GM12865 (cell line): ENCODE measurements at regions not wholly inside any gene's neighbourhood (a gene's known extent, or its start where the extent isn't known, plus 50 kb on each side); places are given as distances from the start of the nearest gene placed in this dataset.

Experiments
- DNase-seq: peaks from one replicate; pipeline ENCODE4 v3.0.0; 2010; ENCODE audit warnings: low read depth
- H3K4me3 ChIP-seq: 2 replicates; pipeline ENCODE4 v1.5.1; 2011; ENCODE audit warnings: mild to moderate bottlenecking, low read depth, low read length, control low read depth
- TF ChIP-seq, protein P1 (sequence below): IDR thresholded peaks from 2 replicates; pipeline ENCODE4 v1.5.1; 2011; ENCODE audit warnings: low read length, control low read depth, low read depth, inconsistent platforms; ENCODE audit not compliant: insufficient read depth; ENCODE audit errors: missing control alignments

DNA sequence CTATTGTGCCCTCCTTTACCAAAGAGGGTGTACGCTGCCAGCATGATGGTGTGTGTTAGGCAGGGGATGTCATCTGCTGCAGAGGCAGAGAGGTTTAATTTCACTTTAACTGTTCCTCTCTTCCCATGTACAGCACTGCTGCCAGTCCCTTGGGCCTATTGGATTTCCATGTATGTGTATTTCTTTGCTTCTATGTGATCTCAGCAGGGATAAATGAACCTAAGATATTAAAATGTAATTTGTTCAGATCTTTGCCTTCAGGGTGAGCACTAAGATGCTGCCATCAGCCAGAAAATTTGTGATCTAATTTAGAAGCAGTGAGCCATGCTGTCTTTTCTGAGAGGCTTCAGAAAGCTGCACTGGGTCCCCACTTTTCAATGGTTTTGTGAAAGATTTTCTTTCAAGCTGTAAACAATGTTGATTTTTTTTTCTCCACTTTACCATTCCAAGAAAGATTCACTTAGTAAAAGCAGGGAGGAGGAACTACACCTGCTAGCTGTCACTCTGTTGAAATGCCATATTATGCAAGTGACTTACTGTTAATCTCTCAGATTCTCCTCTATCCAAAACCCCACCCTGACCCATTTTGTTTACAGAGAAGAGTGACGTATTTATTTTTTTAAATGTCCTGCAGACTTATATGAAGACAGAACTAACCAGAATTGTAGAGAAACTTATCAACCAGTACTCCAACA is 261.9 kb downstream of the TBL1XR1 start:
- H3K4me3 ChIP-seq, result no peak overlapping the region
- TF ChIP-seq, protein P1, sequence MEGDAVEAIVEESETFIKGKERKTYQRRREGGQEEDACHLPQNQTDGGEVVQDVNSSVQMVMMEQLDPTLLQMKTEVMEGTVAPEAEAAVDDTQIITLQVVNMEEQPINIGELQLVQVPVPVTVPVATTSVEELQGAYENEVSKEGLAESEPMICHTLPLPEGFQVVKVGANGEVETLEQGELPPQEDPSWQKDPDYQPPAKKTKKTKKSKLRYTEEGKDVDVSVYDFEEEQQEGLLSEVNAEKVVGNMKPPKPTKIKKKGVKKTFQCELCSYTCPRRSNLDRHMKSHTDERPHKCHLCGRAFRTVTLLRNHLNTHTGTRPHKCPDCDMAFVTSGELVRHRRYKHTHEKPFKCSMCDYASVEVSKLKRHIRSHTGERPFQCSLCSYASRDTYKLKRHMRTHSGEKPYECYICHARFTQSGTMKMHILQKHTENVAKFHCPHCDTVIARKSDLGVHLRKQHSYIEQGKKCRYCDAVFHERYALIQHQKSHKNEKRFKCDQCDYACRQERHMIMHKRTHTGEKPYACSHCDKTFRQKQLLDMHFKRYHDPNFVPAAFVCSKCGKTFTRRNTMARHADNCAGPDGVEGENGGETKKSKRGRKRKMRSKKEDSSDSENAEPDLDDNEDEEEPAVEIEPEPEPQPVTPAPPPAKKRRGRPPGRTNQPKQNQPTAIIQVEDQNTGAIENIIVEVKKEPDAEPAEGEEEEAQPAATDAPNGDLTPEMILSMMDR, result no peak
- DNase-seq, result no peak

DNA sequence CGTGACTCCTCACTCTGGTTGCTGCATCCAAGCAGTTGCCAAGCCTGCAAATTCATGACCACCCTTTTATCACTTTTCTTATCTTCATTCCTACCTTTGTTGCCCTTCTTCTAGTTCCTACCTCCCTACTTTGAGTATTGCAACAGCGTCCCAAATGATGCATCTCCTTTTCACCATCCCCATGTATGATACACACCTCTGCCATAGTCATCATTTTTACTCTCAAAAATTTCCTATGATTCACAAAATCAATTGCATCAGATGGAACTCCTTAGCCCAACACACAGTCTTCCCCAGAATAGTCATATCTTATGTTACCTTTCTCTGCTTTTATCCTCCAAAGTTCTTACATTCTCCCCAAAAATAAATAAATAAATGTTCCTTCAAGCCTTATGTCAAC is 262.6 kb downstream of the TBL1XR1 start:
- no peak for DNase-seq
- TF ChIP-seq, protein P1, result no peak
- H3K4me3 ChIP-seq, result no peak overlapping the region

DNA sequence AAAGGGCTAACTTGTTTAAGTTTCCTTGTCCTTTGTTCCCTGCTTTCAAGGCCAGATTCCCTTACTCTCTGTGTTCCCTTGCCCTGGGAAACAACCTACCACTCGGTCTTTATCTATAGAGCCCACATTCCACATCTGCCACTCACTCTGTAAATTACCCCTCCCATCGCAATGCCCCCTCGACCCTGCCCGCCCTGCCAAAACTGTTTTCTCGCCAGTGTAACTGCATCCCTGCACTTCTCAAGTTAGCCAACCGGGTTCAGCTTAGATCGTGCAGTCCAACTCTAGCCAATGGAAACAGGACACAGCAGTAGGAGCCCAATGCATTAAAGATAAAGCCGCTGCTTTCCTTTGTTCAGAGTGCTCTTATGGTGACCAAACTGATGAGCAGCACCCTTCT is 263.6 kb downstream of the TBL1XR1 start:
- no peak for DNase-seq
- TF ChIP-seq, protein P1, result no peak
- no peak overlapping the region for H3K4me3 ChIP-seq

DNA sequence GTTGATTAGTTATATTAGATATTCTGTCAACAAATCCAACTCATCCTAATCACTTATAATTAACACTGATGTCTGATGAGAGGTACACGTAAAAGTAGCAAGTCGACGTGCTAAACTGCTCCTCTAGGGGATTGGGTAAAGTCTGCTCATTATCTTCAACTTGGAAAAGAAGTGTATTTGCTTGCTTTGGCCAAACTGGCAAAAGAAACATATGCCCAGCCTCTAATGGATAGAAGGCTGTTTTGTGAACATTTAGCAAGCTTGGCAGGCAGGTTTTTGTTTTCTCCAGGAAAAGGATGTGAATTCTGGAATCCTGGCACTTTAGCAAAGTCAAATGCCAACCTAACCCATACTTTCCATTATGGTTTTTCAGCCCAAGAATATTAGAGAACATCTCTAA is 264.8 kb downstream of the TBL1XR1 start:
- no peak for DNase-seq
- TF ChIP-seq, protein P1, result no peak
- no peak overlapping the region for H3K4me3 ChIP-seq

DNA sequence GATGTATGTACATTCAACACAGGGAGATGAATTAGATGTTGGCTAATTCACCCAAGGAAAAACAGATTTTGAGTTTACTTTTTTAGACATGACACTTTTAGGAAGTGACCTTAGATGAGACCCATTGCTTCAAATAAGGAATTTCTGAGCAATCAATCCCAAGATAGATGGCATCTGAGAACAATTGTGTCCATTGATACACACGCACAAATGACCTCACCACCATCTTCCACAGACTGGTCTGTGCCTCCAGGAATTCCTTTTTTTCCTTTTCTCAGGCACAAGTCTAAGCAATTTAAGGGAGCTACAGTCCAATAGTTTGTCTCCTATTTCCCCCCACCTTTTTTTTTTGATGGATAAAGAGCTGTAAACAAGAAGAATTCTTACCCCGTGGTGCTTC is 265.3 kb downstream of the TBL1XR1 start:
- no peak overlapping the region for H3K4me3 ChIP-seq
- TF ChIP-seq, protein P1, result no peak
- DNase-seq, result no peak

DNA sequence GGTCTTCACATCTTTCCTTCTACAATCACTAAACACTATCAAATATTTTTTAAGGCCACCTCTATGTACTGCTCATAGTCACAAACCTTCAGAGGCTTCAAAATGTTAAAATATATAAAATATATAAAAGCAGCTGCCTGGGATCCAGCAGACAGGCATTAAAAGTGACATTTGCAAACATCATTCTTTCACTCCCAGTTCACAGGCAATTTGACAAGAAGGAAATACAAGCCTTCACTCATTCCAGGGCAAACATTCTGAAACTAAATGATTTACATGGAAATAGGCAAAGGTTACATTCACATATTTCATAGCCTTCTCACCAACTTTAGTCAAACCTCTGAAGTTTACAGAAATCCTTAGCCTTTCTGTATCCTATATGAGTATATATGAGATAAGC is 266.3 kb downstream of the TBL1XR1 start:
- TF ChIP-seq, protein P1, result no peak
- no peak for DNase-seq
- H3K4me3 ChIP-seq, result no peak overlapping the region

DNA sequence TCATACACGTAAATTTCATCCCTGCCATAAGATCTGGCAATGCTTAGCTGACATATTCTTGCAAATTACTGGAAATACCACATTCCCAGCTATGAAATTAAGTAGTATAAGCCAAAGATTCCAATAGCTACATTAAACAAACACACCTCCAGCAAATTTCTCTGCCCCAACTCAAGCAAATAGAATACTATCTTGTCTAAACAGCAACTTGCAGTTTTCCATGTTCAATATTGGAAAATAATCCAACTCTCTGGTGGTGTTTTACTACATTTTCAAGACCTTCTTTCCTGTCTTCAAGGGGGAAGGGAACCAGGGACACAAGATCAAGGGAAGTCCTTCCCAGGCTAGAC is 268.7 kb downstream of the TBL1XR1 start:
- DNase-seq, result no peak
- H3K4me3 ChIP-seq, result no peak overlapping the region

More for the DNA sequence above, 268.7 kb downstream of the TBL1XR1 start:
- TF ChIP-seq, protein P1, result no peak
